Fibroblast of peridontal ligament (primary cell): ENCODE measurements at regions not wholly inside any gene's neighbourhood (a gene's known extent, or its start where the extent isn't known, plus 50 kb on each side); places are given as distances from the start of the nearest gene placed in this dataset.

Experiments
- DNase-seq: peaks from one replicate; pipeline ENCODE4 v3.0.0-alpha.2; 2010; ENCODE audit errors: extremely low read depth

DNA sequence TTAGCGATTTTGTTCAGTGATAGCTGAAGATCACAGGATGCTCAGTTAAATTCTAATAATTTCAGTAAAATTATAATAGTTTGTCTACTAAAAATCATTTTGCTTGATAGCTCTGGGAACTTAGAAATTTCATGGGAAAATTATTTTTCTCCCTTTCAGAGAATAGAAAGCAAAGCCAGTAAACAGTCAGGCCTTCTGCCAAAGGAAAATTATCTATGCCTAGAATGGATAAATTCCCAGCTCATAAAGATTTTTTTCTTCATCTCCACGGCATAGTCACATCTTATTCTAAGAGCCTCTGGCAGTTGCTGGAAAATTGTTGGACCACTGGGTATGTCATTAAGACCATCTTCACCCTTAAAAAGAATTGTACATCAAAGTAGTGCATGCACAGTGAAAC, 169.6 kb upstream of the ANO3 start:
- DNase-seq: no peak

DNA sequence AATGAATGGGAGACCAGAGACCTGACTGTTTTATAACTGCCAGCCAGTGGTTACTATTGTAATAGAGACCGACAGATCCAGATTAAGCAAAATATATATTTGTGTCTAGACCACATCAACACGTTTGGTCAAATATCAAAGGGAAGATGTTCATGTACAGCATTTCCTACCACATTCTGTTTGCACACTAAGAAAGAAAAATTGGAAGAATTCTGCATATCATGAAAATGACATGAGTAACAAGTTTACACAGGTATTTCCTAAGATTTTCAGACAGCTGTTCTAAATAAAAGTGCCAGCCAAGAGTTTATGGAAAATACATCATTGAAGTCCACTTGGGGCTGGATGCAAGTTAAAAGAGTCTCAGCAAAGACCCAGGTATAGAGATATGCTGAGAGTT, 145.5 kb upstream of the ANO3 start:
- no peak for DNase-seq

DNA sequence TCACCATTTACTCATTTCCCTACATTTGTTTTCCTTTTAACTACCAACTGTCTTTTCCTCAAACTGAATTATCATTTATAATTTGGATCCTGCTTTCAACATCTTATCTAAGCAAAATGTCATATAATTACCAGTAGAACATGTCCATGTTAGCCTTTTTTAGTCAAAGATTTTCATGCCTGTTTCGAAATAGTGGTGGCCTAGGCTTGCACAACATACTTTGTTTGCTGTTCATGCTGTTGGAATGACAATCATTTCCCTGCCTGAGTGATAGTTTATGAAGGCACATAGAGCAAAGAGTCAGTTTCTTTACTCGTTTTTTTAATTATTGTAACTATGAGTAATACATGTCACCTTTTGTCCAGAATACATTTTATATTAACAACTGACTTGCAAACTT, 144.3 kb upstream of the ANO3 start:
- peak; percentile 93 for DNase-seq

DNA sequence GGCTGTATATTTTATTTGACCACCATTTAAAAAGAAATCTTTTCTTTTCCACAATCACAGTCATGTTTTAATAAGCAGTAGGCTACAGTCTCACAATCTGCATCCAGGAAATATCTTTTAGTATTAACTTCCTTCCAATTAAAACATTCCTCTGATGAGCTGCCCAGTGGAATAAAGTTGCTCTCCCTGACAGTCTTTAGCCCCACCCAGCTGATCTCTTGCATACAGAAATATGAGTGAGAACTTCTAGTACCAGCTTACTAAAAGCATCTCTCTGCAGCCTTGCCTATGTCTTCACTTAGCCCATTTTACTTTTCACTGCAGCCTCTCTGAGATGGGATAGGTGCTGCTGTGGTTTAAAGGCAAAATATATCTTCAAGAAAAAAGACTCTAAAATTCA, 143.4 kb upstream of the ANO3 start:
- peak; percentile 48 for DNase-seq

DNA sequence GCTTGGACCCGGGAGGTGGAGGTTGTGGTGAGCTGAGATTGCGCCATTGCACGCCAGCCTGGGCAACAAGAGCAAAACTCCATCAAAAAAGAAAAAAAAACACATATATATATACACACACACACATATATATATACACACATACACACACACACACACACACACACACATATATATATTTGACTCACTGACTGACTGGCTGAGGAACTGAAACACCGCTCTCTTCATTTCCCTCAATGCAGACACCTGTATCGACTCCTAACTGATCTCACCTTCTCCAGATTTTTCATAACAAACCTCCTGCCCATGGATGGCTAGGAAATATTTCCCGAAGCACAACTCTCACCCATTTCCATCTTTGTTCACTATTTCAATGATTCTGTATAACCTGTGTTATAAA, 140.7 kb upstream of the ANO3 start:
- DNase-seq: no peak

DNA sequence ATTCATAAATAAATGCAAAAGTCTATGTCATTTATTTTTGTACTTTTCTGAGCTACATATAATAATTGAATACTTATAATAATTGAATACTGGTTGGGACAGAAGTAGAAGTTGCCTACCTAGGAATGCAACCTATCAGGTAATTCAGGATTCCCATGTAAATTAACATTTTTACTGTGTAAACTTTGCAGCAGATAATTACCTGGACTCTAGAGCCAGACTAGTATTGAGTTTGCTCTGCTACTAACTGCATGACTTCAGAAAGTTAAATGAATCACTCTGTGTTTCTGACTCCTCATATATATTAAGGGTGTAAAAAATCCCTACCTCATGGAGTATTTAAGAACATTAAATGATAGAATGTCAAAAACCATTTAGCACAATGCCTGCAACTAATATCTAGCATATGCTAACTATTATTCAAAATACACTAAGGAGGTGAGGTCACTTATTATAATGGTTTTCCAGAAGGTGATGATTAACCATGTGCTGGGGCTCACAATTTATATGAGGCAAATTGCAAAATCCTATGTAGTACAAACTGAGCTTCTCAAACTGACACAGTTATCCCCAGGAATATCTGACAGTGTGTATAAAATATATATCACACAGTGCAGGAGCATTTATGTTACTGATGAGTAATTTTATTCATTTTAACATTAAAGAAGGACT, 138.1 kb upstream of the ANO3 start:
- no peak for DNase-seq

DNA sequence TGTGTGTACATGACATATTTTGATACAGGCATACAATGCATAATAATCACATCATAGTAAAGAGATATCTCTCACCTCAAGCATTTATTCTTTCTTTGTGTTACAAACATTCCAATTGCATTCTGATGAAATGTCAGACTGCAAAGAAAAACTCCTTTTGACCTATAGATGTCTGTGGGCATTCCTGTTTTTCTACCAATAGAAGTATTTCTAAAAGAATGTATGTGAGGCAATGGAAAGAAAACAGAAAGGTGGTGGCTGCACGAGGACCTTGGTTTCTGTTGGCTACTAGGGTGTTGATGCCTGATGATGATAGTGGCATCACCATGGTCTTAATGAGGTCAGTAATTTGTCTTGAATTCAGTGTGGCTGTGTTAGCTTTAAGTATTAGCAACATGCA, 137.0 kb upstream of the ANO3 start:
- DNase-seq: no peak

DNA sequence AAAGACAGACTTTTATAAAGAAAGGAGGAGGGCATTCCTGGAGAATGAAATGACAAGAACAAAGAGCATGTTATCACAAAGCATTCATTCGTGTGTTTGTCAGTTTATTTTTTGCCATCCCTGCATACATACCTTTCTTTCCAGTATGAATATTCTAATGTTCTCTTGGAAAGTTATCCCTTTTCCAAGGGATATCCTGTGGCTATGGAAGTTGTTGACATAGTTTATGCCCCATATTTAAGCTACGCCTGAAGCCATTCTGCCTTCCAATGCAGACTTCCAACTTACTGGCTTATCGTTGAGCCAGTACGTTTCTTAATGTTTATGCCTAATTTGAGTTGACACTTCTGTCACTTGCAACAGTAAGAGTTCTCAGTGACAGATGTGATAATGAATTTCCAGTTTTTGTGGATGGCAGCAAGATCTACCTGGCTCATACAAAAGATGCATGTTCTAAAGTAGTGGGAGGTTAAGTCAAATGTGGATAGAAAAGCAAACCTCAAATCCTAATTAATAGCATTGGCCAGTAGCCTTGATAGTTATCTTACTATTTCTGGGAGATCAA, 133.3 kb upstream of the ANO3 start:
- no peak for DNase-seq

DNA sequence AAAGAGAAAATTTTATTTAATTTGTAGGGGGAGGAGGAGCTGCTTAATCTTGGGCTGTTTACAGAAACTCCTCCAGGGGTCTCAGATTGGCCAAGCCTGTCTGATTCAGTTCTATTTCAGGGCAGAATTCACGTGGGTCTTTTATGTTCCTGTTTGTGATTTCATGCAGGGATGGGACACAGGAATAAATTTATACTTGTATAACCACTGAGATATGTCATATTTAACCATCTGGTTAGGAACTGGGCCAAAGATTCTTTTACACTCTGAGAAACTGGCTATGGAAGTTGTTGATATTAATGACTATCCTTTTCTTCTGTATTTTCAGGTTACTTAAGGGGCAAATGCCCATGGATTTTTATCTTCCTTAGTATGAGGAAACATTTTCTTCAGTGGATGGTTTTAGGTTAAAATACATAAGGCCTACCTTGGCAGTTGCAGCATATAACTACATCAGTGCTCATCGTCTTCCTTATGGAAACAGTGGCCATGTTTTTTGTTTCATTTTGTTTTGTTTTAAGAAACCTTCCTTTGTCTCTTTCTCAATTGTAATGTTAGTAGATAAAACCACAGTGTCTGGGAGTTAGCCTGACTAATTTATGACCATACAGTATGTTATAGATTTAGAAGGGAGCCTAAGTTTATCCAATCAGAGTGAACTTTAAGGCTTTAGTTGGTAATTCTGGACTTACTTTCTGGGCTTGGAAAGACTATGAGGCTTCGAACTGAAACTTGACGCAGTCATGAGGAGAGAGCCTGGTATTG, 132.4 kb upstream of the ANO3 start:
- DNase-seq: peak; percentile 73

DNA sequence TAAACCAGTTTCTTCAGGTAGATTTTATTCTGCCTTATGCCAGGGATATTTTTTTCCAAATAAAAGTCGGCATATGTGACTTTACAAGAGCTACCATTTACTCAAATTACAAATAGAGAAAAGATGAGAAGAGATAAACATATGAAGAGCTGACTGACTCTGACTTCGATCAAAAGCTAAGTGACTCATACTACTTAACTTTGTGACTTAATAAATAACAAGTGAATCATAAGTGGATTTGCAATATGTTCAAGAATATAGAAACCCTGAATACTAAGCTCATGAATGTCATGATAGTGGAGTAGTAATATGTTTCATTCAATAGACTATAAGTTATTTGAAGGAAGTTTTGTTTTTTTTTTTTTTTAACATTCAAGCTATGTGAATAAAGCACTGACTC, 130.5 kb upstream of the ANO3 start:
- DNase-seq: peak; percentile 44

DNA sequence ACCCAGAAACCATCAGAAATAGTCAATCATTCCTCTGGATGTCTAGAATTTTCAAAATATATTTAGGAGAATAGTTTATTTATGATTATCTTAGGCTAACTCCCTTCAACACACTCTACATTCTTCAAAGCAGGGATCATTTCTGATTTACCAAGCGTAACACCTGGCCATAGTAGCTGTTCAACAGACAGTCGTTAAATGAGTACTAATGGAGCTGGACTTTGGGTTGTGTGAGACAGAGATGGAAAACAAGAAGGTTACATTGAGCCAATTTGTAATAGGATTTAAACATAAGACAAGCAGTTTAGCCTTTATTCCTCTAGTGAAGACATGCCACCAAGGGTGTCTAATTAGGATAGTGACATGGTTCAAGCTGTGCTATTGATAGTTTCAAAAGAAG, 129.2 kb upstream of the ANO3 start:
- no peak for DNase-seq

DNA sequence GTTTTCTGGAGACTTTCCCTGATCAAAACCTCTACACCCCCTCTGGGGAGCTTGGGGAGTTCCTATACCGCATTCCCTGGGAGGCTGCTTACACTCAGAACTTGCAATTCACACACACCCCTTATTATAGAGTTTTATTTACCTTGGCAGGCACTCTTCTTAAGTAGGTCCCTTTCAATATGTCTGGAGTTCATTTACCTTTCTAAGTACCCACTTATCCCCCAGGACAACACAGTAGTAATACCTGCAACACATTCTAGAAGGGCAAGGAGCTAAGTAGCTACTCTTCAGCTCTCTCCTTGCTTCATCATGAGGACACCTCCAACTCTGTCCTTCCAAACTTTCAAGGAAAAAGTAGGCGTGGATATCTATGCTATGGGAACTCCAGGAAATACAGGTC, 127.8 kb upstream of the ANO3 start:
- no peak for DNase-seq

DNA sequence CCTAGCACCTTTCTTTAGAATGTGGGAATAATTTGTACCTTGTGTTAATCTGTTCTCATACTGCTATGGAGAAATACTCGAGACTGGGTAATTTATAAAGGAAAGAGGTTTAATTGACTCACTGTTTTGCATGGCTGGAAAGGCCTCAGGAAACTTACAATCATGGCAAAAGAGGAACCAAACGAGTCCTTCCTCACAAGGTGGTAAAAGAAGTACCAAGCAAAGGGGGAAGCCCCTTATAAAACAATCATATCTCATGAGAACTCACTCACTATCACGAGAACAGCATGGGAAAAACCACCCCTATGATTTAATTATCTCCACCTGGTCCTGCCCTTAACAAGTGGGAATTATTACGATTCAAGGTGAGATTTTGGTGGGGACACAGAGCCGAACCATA, 127.1 kb upstream of the ANO3 start:
- DNase-seq: no peak

DNA sequence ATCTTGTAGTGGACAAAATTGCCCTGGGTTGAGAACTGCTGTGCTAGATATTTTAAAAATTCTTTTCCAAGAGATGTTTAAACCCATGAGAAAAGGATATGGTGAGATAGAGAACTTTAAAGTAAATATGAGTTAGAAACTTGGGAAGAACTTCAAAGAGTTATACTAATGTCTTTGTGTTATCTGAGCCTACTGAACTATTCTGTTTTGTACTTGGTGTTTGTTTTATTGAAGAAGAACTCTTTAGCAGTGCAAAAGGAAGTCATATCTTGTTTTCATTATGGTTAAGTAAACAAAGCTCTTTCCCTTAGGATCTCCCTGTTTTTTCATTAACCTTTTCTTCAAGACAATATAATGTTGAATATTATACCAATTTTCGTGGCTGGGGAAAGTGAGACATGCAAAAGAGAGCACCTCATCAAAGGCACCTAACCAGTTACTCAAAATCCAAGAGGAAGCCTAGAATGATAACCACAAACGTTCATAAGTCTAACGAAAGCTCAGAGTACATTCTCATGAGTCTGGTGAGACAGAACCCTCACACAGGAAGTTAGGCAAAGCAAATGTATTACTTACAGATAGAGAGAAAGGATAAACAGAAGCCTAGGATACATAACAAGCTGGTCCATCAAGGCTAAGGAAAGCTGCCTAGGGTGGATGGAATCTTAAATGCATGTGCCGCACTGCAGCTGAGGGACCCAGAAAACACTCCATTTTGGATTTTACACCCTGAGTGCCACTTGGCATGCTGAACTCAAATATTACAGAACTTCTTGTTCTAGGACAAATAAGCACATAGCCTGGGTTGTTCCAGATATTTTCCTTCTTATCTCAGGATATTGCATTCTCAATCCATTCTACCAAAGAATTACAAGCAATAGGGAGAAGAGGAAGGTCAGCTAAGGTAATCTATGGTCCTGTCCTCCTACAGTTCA, 112.5 kb upstream of the ANO3 start:
- DNase-seq: peak; percentile 49

DNA sequence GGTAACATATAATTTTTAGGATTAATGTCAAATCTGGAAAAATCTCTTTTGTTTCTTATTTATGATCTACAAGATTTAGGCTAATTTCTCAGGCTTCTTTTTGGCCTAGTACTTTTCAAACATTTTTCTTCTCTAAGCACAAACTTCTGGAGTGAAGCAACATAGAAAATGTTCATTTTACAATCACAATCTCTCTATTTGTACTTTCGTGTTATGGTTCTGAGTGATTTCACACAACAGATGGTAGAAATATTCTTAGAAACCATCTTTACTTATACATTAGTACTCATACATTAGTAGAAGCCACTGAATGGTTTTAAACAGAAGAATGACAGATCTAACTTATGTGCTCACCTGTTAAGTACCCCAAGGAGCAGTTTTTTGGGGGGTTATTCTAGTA, 106.3 kb upstream of the ANO3 start:
- no peak for DNase-seq

DNA sequence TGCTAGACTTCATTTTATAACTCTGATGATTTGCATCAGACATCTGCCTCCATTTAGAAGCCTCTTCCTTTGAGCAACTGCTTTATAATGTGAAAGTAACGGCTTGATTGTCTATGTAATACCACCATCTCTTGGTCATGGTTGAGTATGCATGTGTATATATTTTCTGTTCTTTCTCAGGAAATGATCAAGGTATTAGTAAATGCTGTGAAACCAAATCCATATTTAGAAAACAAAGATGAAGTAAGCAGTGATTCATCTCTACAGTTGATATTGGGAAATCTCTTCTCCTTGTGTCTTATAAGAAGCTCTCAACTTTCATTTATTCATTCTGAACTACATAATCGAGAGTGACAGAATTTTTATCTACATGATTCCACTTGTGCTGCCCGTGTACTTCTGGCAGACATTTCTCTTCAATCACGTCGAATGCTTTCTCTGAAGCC, 104.6 kb upstream of the ANO3 start:
- DNase-seq: peak; percentile 95

DNA sequence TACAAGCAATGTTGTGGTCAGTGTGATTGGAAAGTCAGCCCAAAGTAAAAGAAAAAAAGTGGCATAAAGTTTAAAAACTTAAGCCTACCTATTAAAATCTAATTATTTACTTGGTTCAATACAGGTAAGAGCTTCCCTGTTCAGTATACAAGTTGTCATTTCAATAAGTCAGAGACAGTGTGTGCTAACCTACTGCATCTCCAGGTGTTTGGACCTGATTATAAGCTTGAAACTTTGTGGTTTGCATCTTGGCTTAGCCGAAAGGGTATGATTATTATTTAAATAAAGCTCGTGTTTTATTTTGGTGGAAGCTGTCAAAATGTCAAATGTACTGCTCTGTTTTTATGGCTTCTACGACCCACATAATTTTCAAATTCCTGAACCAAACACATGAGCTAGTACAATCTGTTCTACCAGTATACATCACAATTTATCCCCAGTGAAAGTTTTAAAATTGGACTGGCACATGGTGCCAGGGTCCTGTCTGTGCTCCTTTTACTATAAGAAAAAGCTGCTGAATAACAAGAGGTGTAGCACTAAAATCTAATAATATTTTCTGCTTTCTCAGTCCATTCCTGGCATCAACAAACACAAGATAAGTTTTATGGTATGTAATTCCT, 103.9 kb upstream of the ANO3 start:
- no peak for DNase-seq

DNA sequence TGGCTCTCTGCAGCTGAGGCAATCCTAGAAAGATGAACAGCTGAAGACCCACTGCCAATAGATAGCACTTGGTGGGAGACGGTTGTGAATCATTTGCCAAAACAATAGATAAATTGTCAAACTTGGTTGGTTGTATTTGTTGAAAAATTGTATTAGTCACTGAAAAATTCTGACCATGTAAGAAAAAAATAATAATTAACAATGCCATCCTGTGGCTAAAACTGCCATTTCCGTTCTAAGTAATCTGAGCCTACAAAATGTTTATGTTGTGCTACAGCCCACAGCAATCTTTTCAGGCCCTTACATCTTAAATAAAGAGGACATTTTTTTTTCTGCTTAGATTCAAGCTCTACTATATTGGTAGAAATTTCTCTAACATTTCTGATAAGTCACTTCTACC, 103.2 kb upstream of the ANO3 start:
- DNase-seq: peak; percentile 29

DNA sequence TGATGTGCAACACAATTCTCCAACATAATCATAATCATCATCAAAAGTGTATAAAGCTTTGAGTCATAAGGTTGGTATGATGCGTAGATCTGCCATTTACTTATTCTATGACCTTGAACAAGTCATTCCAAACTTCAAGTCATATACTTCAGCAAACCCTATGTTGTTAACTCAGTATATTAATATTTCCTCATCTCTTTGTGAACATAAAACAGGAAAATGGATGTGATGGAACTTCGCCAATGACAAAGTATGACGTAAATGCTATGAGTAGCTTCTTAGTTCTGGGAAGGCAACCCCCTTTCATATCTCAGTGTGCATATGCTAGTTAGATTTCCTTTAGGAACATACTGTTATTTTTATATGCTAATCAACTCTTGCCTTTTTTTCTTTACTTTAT, 102.7 kb upstream of the ANO3 start:
- DNase-seq: peak; percentile 91

DNA sequence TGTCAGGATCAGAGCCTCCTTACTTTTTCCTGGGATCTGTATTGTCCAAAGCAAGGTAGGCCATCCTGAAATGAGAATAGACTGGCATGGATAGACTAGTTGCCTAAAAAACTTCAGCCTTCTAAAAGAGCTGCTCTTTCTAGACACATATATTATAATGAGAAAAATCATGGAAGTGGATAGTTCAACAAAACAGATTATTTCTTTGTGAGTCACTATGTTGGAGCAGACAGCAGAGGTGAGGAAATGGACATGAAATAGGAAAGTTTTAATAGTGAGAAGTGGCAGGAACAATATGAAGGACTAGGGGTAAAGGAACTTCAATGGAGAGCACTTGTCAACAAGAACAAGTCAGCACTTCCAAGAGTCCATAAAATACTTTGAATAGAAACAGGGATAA, 101.9 kb upstream of the ANO3 start:
- DNase-seq: peak; percentile 20

DNA sequence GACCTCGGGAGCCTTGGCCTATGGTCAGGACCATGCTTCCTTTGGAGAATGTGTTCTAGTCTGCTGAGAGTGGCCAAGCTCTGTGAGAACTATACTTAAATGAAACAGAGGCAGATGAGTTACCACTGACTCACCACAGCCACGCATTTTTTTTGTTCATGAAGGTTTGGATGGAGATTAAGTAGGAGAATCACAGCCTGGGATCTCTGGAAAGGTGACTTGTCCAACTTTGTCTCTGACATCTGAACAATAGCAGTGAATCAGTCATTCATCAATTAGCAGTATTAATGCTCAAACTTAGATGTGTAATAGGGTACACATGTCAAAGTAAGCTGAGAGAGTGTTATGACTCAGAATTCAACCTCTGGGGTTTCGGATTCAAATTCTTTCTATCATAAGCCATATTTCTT, 100.7 kb upstream of the ANO3 start:
- DNase-seq: peak; percentile 70

DNA sequence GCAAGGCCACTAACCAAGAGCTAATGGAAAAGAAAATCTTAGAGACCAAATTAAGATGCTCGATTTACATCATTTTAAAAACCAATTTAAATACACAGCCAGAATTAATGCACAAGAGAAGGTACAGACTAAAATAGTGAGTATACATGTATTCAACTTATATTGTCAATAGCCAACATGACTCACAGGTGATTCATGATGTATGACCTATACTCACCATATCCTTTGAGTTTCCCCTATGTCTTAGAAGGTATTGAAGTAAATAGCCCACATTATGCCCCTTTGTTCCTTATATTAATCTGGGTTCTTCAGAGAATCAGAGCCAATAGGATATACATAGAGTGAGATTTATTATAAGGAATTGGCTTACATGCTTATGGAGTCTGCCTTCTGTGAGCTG, 97.5 kb upstream of the ANO3 start:
- DNase-seq: peak; percentile 17
